ENCODE measurements at regions not wholly inside any gene's neighbourhood (a gene's known extent, or its start where the extent isn't known, plus 50 kb on each side); places are given as distances from the start of the nearest gene placed in this dataset.

GRCh38 chr14:90458536-90458935 lies 61.7 kb downstream of the CALM1 start:
- TF ChIP-seq POLR2A (IDR thresholded peaks at IDR 0.05; ENCODE audit: low read length), result no peak
- TF ChIP-seq, protein P1, sequence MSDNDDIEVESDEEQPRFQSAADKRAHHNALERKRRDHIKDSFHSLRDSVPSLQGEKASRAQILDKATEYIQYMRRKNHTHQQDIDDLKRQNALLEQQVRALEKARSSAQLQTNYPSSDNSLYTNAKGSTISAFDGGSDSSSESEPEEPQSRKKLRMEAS (IDR thresholded peaks at IDR 0.05), result no peak
- no peak for TF ChIP-seq CTCF (IDR thresholded peaks at IDR 0.05)
- TF ChIP-seq GATA3 (IDR thresholded peaks at IDR 0.05; ENCODE audit: borderline replicate concordance), result no peak
- no peak for TF ChIP-seq RAD21 (conservative IDR thresholded peaks at IDR 0.05 in 1 of 2, IDR thresholded peaks at IDR 0.05 in 1 of 2)
- TF ChIP-seq CEBPB (IDR thresholded peaks at IDR 0.05), result no peak
- TF ChIP-seq REST (IDR thresholded peaks at IDR 0.05), result no peak
- TF ChIP-seq MAZ (IDR thresholded peaks at IDR 0.05; ENCODE audit: borderline replicate concordance, low read depth, low read length), result no peak
- TF ChIP-seq SREBF2 (IDR thresholded peaks at IDR 0.05), result no peak
- TF ChIP-seq, protein P2, sequence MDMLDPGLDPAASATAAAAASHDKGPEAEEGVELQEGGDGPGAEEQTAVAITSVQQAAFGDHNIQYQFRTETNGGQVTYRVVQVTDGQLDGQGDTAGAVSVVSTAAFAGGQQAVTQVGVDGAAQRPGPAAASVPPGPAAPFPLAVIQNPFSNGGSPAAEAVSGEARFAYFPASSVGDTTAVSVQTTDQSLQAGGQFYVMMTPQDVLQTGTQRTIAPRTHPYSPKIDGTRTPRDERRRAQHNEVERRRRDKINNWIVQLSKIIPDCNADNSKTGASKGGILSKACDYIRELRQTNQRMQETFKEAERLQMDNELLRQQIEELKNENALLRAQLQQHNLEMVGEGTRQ (IDR thresholded peaks at IDR 0.05), result no peak
- no peak for TF ChIP-seq EP300 (IDR thresholded peaks at IDR 0.05)

Data from A549 (cell line).